Smooth muscle cell (in vitro differentiated cells): ENCODE measurements at regions not wholly inside any gene's neighbourhood (a gene's known extent, or its start where the extent isn't known, plus 50 kb on each side); places are given as distances from the start of the nearest gene placed in this dataset.
A peak's percentile ranks its signal among the peaks of the same experiment; 100 is the strongest.

Experiments
- DNase-seq: peaks from one replicate; lab custom pipeline; 2025; ENCODE audit not compliant: unreplicated experiment; lab: John Stamatoyannopoulos, UW
- H2AFZ ChIP-seq: fragments of 200-600 bp; sonication (generic); 2 replicates; pipeline ENCODE4 v1.6.0; 2016; ENCODE audit warnings: antibody characterized with exemption, low read depth, mild to moderate bottlenecking
- H3F3A ChIP-seq: fragments of 200-600 bp; sonication (generic); 2 replicates; pipeline ENCODE4 v1.6.0; 2017; ENCODE audit warnings: antibody characterized with exemption, low read depth
- H3K27ac ChIP-seq: fragments of 200-600 bp; sonication (generic); 2 replicates; pipeline ENCODE4 v1.5.1; 2016; ENCODE audit warnings: low read depth, mild to moderate bottlenecking
- H3K27me3 ChIP-seq: fragments of 200-600 bp; sonication (generic); 2 replicates; pipeline ENCODE4 v1.6.1; 2016; ENCODE audit warnings: low read depth, mild to moderate bottlenecking
- H3K36me3 ChIP-seq: fragments of 200-600 bp; sonication (generic); 2 replicates; pipeline ENCODE4 v1.5.1; 2016; ENCODE audit warnings: low read depth
- H3K4me1 ChIP-seq: fragments of 200-600 bp; sonication (generic); 2 replicates; pipeline ENCODE4 v1.5.1; 2016; ENCODE audit warnings: low read depth
- H3K4me2 ChIP-seq: fragments of 200-600 bp; sonication (generic); 2 replicates; pipeline ENCODE4 v1.6.0; 2016; ENCODE audit warnings: mild to moderate bottlenecking
- H3K4me3 ChIP-seq: fragments of 200-600 bp; sonication (generic); 2 replicates; pipeline ENCODE4 v1.5.1; 2016; ENCODE audit warnings: mild to moderate bottlenecking
- H3K79me2 ChIP-seq: fragments of 200-600 bp; sonication (generic); 2 replicates; pipeline ENCODE4 v1.6.0; 2016; ENCODE audit warnings: low read depth, mild to moderate bottlenecking
- H3K9ac ChIP-seq: fragments of 200-600 bp; sonication (generic); 2 replicates; pipeline ENCODE4 v1.6.0; 2016; ENCODE audit warnings: low read depth
- H3K9me3 ChIP-seq: fragments of 200-600 bp; sonication (generic); replicated peaks from 2 replicates; pipeline ENCODE4 v1.5.1; 2016; ENCODE audit warnings: low read depth
- H4K20me1 ChIP-seq: fragments of 200-600 bp; sonication (generic); 2 replicates; pipeline ENCODE4 v1.6.0; 2016; ENCODE audit warnings: low read depth
- CTCF ChIP-seq: fragments of 200-600 bp; sonication (generic); IDR thresholded peaks from 2 replicates; pipeline ENCODE4 v1.5.1; 2017; ENCODE audit warnings: borderline replicate concordance, mild to moderate bottlenecking, antibody characterized with exemption; ENCODE audit not compliant: insufficient read depth, poor library complexity, severe bottlenecking
- WGBS: methylation state at CpG from one replicate; pipeline ENCODE4 v1.1.7; 2016; ENCODE audit warnings: low lambda C conversion rate; 5-methylcytosine and 5-hydroxymethylcytosine counted together

GRCh38 chr6:103799971-103800670, 1059.6 kb downstream of the HACE1 start:
- 91% methylated on average over 5 of the region's 5 CpGs for WGBS
- no peak for DNase-seq
- Histone ChIP-seq H3K27ac (no peak overlapping the region), H3K27me3 (no peaks in the 10 kb centered on the region), H3K9ac (no peak overlapping the region), H3K4me1 (no peaks in the 10 kb centered on the region), H3K4me2 (no peak overlapping the region), H2AFZ (no peak overlapping the region), H3K36me3 (no peaks in the 10 kb centered on the region), H3K4me3 (no peak overlapping the region), H3K9me3 (no peaks in the 10 kb centered on the region), H3K79me2 (no peaks in the 10 kb centered on the region), H4K20me1 (no peaks in the 10 kb centered on the region), H3F3A (no peaks in the 10 kb centered on the region)
- TF ChIP-seq CTCF = no peak

- Histone ChIP-seq H2AFZ (no peak overlapping the region), H3K79me2 (no peaks in the 10 kb centered on the region), H3F3A (no peaks in the 10 kb centered on the region), H4K20me1 (no peaks in the 10 kb centered on the region), H3K36me3 (no peaks in the 10 kb centered on the region), H3K27ac (no peak overlapping the region), H3K4me3 (no peak overlapping the region), H3K4me1 (no peaks in the 10 kb centered on the region), H3K4me2 (no peak overlapping the region), H3K9me3 (no peaks in the 10 kb centered on the region), H3K9ac (no peak overlapping the region), H3K27me3 (no peaks in the 10 kb centered on the region)
- 67% methylated on average over 2 of the region's 2 CpGs for WGBS
- TF ChIP-seq CTCF = no peak
- no peak for DNase-seq
Observed at GRCh38 chr6:103798166-103798565, 1061.6 kb downstream of the HACE1 start.

- H3K27me3 ChIP-seq = no peaks in the 10 kb centered on the region
- H3K9me3 ChIP-seq = no peaks in the 10 kb centered on the region
- H3K4me2 ChIP-seq = no peak overlapping the region
- DNase-seq = no peak
- peak; percentile 55 for TF ChIP-seq CTCF
- WGBS = 25% methylated on average over 1 of the region's 1 CpG
- no peak overlapping the region for H2AFZ ChIP-seq
- H3K79me2 ChIP-seq = no peaks in the 10 kb centered on the region
- no peak overlapping the region for H3K27ac ChIP-seq
- H3K4me1 ChIP-seq = no peaks in the 10 kb centered on the region
- H3K4me3 ChIP-seq = no peak overlapping the region
- no peaks in the 10 kb centered on the region for H3K36me3 ChIP-seq
- H3K9ac ChIP-seq = no peak overlapping the region
- no peaks in the 10 kb centered on the region for H3F3A ChIP-seq
- H4K20me1 ChIP-seq = no peaks in the 10 kb centered on the region
Observed at GRCh38 chr6:103797738-103798137, 1062.0 kb downstream of the HACE1 start.

- no peak for TF ChIP-seq CTCF
- 87% methylated on average over 2 of the region's 2 CpGs for WGBS
- no peak overlapping the region for H2AFZ ChIP-seq
Observed at GRCh38 chr6:103791458-103791857, 1068.3 kb downstream of the HACE1 start.

More at GRCh38 chr6:103791458-103791857, 1068.3 kb downstream of the HACE1 start:
- H3K4me1 ChIP-seq = no peaks in the 10 kb centered on the region
- no peak overlapping the region for H3K4me2 ChIP-seq
- no peaks in the 10 kb centered on the region for H3K9me3 ChIP-seq
- H3K4me3 ChIP-seq = no peak overlapping the region
- no peak overlapping the region for H3K9ac ChIP-seq
- no peaks in the 10 kb centered on the region for H3K27me3 ChIP-seq
- no peaks in the 10 kb centered on the region for H4K20me1 ChIP-seq
- no peaks in the 10 kb centered on the region for H3K79me2 ChIP-seq
- H3K36me3 ChIP-seq = no peaks in the 10 kb centered on the region
- no peak overlapping the region for H3K27ac ChIP-seq
- no peaks in the 10 kb centered on the region for H3F3A ChIP-seq
- no peak for DNase-seq
